ENCODE measurements at regions not wholly inside any gene's neighbourhood (a gene's known extent, or its start where the extent isn't known, plus 50 kb on each side); places are given as distances from the start of the nearest gene placed in this dataset.

GRCh38 chr13:63198071-63198470, 1782.4 kb upstream of the PCDH20 start:
- no peak for TF ChIP-seq MAX (IDR thresholded peaks at IDR 0.05)
- TF ChIP-seq EP300 (IDR thresholded peaks at IDR 0.05; ENCODE audit: borderline replicate concordance), result no peak
- no peak for TF ChIP-seq YY1 (IDR thresholded peaks at IDR 0.05; ENCODE audit: low read depth)
- TF ChIP-seq REST (IDR thresholded peaks at IDR 0.05; ENCODE audit: low read depth), result no peak
- no peak for TF ChIP-seq CREB1 (IDR thresholded peaks at IDR 0.05; ENCODE audit: low read depth)
